ENCODE measurements at regions not wholly inside any gene's neighbourhood (a gene's known extent, or its start where the extent isn't known, plus 50 kb on each side); places are given as distances from the start of the nearest gene placed in this dataset.

GRCh38 chr5:72637058-72637457 lies 129.8 kb upstream of the ZNF366 start:
- no peak for TF ChIP-seq CTCF (IDR thresholded peaks at IDR 0.05; ENCODE audit: control extremely low read depth in 1 of 3, insufficient read depth in 1 of 3, low read depth in 1 of 3, low read length in 3 of 3)
- TF ChIP-seq, protein P1, sequence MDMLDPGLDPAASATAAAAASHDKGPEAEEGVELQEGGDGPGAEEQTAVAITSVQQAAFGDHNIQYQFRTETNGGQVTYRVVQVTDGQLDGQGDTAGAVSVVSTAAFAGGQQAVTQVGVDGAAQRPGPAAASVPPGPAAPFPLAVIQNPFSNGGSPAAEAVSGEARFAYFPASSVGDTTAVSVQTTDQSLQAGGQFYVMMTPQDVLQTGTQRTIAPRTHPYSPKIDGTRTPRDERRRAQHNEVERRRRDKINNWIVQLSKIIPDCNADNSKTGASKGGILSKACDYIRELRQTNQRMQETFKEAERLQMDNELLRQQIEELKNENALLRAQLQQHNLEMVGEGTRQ (IDR thresholded peaks at IDR 0.05; ENCODE audit: low read length), result no peak
- TF ChIP-seq FOSL1 (IDR thresholded peaks at IDR 0.05; ENCODE audit: insufficient read depth, low read depth, low read length), result no peak
- no peak for TF ChIP-seq EP300 (IDR thresholded peaks at IDR 0.05; ENCODE audit: borderline replicate concordance in 1 of 2, low read depth in 2 of 2, low read length in 2 of 2)
- no peak for TF ChIP-seq CEBPB (IDR thresholded peaks at IDR 0.05; ENCODE audit: low read depth, low read length)
- no peak for TF ChIP-seq JUN (IDR thresholded peaks at IDR 0.05; ENCODE audit: low read depth, low read length)
- no peak for TF ChIP-seq POLR2A (IDR thresholded peaks at IDR 0.05; ENCODE audit: control extremely low read depth in 1 of 2, low read depth in 2 of 2, low read length in 2 of 2)
- TF ChIP-seq HDAC6 (IDR thresholded peaks at IDR 0.05; ENCODE audit: low read depth, low read length), result no peak
- TF ChIP-seq SP4 (IDR thresholded peaks at IDR 0.05; ENCODE audit: low read length), result no peak
- TF ChIP-seq EZH2 (IDR thresholded peaks at IDR 0.05; ENCODE audit: low read depth, low read length, severe bottlenecking), result no peak
- no peak for TF ChIP-seq ASH2L (IDR thresholded peaks at IDR 0.05; ENCODE audit: low read length)
- no peak for TF ChIP-seq CHD1 (IDR thresholded peaks at IDR 0.05; ENCODE audit: low read depth, low read length)
- no peak for TF ChIP-seq SUZ12 (IDR thresholded peaks at IDR 0.05; ENCODE audit: low read length)

Measured in H1 (cell line).